Natural killer cell (primary cell): ENCODE measurements at regions not wholly inside any gene's neighbourhood (a gene's known extent, or its start where the extent isn't known, plus 50 kb on each side); places are given as distances from the start of the nearest gene placed in this dataset.

ENCODE experiments used
- ATAC-seq, 3 donors: fragments of 150-1000 bp in 2 of 3; fragments of 200-7000 bp in 1 of 3; cut with Tn5 transposase; 1 replicate in 1 of 3; 2 replicates in 2 of 3; pipeline ENCODE4 v1.10.0; 2021; ENCODE audit warnings: mild to moderate bottlenecking in 2 of 3, moderate library complexity in 2 of 3
- DNase-seq, 2 donors: peaks; one replicate each; pipeline versions ENCODE4 v3.0.0 to v3.0.0-alpha.2; 2013 to 2021; ENCODE audit warnings: mixed read lengths in 1 of 2
- H3K27ac ChIP-seq: one replicate; pipeline ENCODE4 v1.5.1; 2013; ENCODE audit warnings: mild to moderate bottlenecking, low read length
- H3K27me3 ChIP-seq: one replicate; pipeline ENCODE4 v1.6.1; 2013; ENCODE audit warnings: low read length; ENCODE audit not compliant: control insufficient read depth, insufficient read depth
- H3K36me3 ChIP-seq: one replicate; pipeline ENCODE4 v1.6.1; 2013; ENCODE audit warnings: low read length; ENCODE audit not compliant: control insufficient read depth, insufficient read depth
- H3K4me1 ChIP-seq: one replicate; pipeline ENCODE4 v1.6.1; 2013; ENCODE audit warnings: low read length; ENCODE audit not compliant: control insufficient read depth, insufficient read depth
- H3K4me3 ChIP-seq: one replicate; pipeline ENCODE4 v1.5.1; 2013; ENCODE audit warnings: low read length
- H3K9me3 ChIP-seq: one replicate; pipeline ENCODE4 v1.6.1; 2013; ENCODE audit warnings: low read length; ENCODE audit not compliant: control insufficient read depth, insufficient read depth
- H3K27ac Mint-ChIP-seq, 2 donors: one replicate each; pipeline ENCODE4 v1.8.0; 2022; ENCODE audit warnings: mild to moderate bottlenecking in 2 of 2, mixed read lengths in 2 of 2, moderate library complexity in 1 of 2
- H3K27me3 Mint-ChIP-seq, 2 donors: one replicate each; pipeline ENCODE4 v1.8.0; 2022; ENCODE audit warnings: low read depth in 2 of 2, mixed read lengths in 2 of 2
- H3K36me3 Mint-ChIP-seq: one replicate; pipeline ENCODE4 v1.8.0; 2022; ENCODE audit warnings: mixed read lengths
- H3K4me1 Mint-ChIP-seq, 2 donors: one replicate each; pipeline ENCODE4 v1.8.0; 2022; ENCODE audit warnings: mixed read lengths in 2 of 2
- H3K4me3 Mint-ChIP-seq: one replicate; pipeline ENCODE4 v1.8.0; 2022; ENCODE audit warnings: mild to moderate bottlenecking, moderate library complexity, mixed read lengths
- H3K9me3 Mint-ChIP-seq, 2 donors: one replicate each; pipeline ENCODE4 v1.8.0; 2022; ENCODE audit warnings: mixed read lengths in 2 of 2
- WGBS: methylation state at CpG from one replicate; pipeline ENCODE4 v1.1.7; 2013; ENCODE audit warnings: missing lambda C conversion rate; ENCODE audit not compliant: insufficient coverage; 5-methylcytosine and 5-hydroxymethylcytosine counted together
- intact Hi-C: fragments of 100-400 bp; cut with micrococcal nuclease; formaldehyde crosslinking; loops from one replicate; pipeline ENCODE4 v1.14.2; 2022
- TF ChIP-seq, protein P1 (sequence below): fragments of 200-600 bp; IDR thresholded peaks from one replicate; pipeline ENCODE4 v1.8.0; 2022; ENCODE audit warnings: antibody characterized with exemption

DNA sequence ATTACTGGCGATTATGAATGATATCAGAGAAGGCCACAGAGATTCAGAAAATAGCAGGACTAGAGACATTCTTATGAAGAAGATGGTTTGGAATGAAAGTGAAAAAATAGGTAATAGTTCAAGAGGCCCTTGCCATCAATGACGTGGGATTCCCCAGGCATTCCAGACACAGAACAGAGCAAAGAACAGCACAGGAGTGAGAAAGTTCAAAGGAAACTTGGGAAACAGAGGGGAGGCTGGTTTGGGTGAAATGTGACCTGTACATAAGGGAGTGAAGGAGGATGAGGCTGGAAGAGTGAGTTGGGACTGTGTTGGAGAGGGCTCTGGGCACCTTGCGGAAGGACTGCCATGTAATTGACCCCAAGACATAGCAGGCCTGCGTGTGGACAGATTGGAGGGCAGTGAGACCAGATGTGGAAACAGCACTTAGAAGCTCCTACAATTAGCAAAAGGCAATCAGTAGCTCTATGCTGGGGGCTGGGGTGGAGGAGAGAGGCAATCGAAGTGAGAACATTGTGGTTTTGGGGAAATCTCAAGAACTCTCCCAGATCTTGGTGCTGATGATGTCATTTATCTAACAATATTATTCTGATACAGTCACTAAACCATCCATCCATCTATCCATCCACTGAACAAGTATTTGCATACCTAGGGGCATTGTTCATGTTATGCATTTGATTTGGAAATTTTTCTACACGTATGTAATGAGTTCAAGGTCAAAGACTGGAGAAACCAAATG lies 365.3 kb upstream of the ZFHX3 start:
- H3K36me3 ChIP-seq = no peaks in the 10 kb centered on the region
- H3K9me3 ChIP-seq = no peaks in the 10 kb centered on the region
- no peak overlapping the region for H3K4me3 Mint-ChIP-seq
- DNase-seq = no peak
- H3K27me3 ChIP-seq = no peaks in the 10 kb centered on the region
- no peak overlapping the region for H3K4me3 ChIP-seq
- no peak overlapping the region for H3K27ac Mint-ChIP-seq
- no peaks in the 10 kb centered on the region for H3K36me3 Mint-ChIP-seq
- intact Hi-C loops = no loop called here
- peaks cover 0 to 2% of the 10 kb centered on the region in 2 donors for H3K9me3 Mint-ChIP-seq
- peaks cover 11 to 12% of the 10 kb centered on the region in 2 donors for H3K4me1 Mint-ChIP-seq
- H3K4me1 ChIP-seq = no peaks in the 10 kb centered on the region
- peaks cover 0 to 2% of the 10 kb centered on the region in 2 donors for H3K27me3 Mint-ChIP-seq
- ATAC-seq = no peak
- TF ChIP-seq, protein P1, sequence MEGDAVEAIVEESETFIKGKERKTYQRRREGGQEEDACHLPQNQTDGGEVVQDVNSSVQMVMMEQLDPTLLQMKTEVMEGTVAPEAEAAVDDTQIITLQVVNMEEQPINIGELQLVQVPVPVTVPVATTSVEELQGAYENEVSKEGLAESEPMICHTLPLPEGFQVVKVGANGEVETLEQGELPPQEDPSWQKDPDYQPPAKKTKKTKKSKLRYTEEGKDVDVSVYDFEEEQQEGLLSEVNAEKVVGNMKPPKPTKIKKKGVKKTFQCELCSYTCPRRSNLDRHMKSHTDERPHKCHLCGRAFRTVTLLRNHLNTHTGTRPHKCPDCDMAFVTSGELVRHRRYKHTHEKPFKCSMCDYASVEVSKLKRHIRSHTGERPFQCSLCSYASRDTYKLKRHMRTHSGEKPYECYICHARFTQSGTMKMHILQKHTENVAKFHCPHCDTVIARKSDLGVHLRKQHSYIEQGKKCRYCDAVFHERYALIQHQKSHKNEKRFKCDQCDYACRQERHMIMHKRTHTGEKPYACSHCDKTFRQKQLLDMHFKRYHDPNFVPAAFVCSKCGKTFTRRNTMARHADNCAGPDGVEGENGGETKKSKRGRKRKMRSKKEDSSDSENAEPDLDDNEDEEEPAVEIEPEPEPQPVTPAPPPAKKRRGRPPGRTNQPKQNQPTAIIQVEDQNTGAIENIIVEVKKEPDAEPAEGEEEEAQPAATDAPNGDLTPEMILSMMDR = no peak
- 97% methylated on average over 5 of the region's 6 CpGs for WGBS
- H3K27ac ChIP-seq = no peak overlapping the region

DNA sequence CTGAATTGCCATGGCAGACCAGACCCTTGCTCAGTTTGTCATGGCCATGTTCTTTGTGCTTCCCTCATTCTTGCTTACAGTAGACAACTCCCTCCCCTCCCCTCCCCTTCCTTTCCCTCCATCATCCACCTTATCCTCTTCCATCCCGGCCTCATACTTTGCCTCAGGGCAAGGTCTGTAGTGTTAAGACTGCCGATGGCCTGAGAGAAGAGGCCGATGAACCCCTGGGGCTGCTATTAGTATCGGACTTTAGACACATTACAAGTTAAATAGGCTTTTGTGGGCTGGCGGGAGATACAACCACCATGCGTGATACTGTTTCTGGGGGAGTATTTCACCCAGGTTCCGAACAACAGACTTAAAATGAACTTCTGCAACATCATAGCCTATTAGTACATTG lies 364.5 kb upstream of the ZFHX3 start:
- ATAC-seq = no peak
- Histone ChIP-seq H3K27ac (no peak overlapping the region), H3K9me3 (no peaks in the 10 kb centered on the region), H3K36me3 (no peaks in the 10 kb centered on the region), H3K4me3 (no peak overlapping the region), H3K27me3 (no peaks in the 10 kb centered on the region), H3K4me1 (no peaks in the 10 kb centered on the region)
- H3K36me3 Mint-ChIP-seq = no peaks in the 10 kb centered on the region
- TF ChIP-seq, protein P1 = no peak
- peaks cover 0 to 2% of the 10 kb centered on the region in 2 donors for H3K27me3 Mint-ChIP-seq
- H3K27ac Mint-ChIP-seq = no peak overlapping the region
- DNase-seq = no peak
- peaks cover 0 to 2% of the 10 kb centered on the region in 2 donors for H3K9me3 Mint-ChIP-seq
- intact Hi-C loops = no loop called here
- 90% methylated on average over 6 of the region's 7 CpGs for WGBS
- no peak overlapping the region for H3K4me3 Mint-ChIP-seq
- H3K4me1 Mint-ChIP-seq = peaks cover 11 to 12% of the 10 kb centered on the region in 2 donors

DNA sequence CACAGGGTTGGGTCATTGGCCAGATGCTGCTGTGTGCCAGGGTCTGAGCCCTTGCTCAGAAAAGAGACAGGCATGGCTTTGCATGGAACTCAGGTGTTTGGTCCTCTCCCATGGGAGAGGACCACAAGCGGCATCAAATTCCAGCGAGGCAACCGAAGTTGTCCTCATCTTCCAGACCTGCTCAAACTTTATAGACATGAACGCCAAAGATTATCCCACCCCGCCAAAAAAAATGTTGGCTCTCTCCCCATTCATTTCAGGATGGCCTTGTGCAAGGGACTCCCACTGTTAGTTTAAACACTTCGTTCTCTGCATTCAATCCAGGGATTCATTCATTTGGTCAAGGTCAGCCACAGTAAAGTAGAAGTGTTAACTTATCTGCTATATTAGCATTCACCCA lies 360.8 kb upstream of the ZFHX3 start:
- no peak overlapping the region for H3K27ac Mint-ChIP-seq
- TF ChIP-seq, protein P1 = no peak
- WGBS = 88% methylated on average over 6 of the region's 6 CpGs

DNA sequence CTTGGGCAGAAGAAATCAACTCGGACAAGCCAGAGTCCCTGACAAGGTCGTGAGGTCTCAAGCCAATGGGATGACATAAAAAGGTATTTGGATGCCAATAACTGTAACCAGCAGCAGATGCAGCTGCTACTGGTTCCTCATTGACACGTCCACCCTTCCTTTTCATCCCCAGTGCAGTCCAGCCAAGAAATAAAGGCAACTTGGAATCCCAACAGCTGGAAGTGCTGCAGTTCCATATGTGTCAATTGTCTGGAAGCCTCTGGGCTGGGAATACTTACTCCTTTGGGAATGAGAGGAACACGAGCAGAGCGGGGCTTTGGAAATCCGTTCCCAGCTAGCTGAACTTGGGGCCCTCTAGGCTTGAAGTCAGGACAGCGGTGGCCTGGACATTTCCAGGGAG lies 360.4 kb upstream of the ZFHX3 start:
- no peak overlapping the region for H3K4me3 Mint-ChIP-seq
- no peaks in the 10 kb centered on the region for H3K4me1 ChIP-seq
- WGBS = 71% methylated on average over 7 of the region's 7 CpGs

More for the DNA sequence above, 360.8 kb upstream of the ZFHX3 start:
- Mint-ChIP-seq H3K4me1 (peaks cover 10% of the 10 kb centered on the region in 2 donors), H3K27me3 (peaks cover 0 to 2% of the 10 kb centered on the region in 2 donors), H3K36me3 (no peaks in the 10 kb centered on the region), H3K4me3 (no peak overlapping the region), H3K9me3 (peaks cover 0 to 2% of the 10 kb centered on the region in 2 donors)
- no peaks in the 10 kb centered on the region for H3K36me3 ChIP-seq
- H3K27ac ChIP-seq = no peak overlapping the region
- no peaks in the 10 kb centered on the region for H3K27me3 ChIP-seq
- no peak overlapping the region for H3K4me3 ChIP-seq
- no peak for ATAC-seq
- intact Hi-C loops = no loop called here
- no peaks in the 10 kb centered on the region for H3K9me3 ChIP-seq
- no peaks in the 10 kb centered on the region for H3K4me1 ChIP-seq
- no peak for DNase-seq

More for the DNA sequence above, 360.4 kb upstream of the ZFHX3 start:
- DNase-seq (no peak), ATAC-seq (no peak)
- H3K27me3 Mint-ChIP-seq = peaks cover 0 to 2% of the 10 kb centered on the region in 2 donors
- Histone ChIP-seq H3K4me3 (no peak overlapping the region), H3K27me3 (no peaks in the 10 kb centered on the region), H3K36me3 (no peaks in the 10 kb centered on the region), H3K27ac (no peak overlapping the region), H3K9me3 (no peaks in the 10 kb centered on the region)
- intact Hi-C loops = no loop called here
- TF ChIP-seq, protein P1 = no peak
- no peak overlapping the region for H3K27ac Mint-ChIP-seq
- H3K9me3 Mint-ChIP-seq = peaks cover 0 to 2% of the 10 kb centered on the region in 2 donors
- H3K4me1 Mint-ChIP-seq = peaks cover 6% of the 10 kb centered on the region in 2 donors
- H3K36me3 Mint-ChIP-seq = no peaks in the 10 kb centered on the region
